Stomach (tissue), 4 donors: ENCODE measurements at regions not wholly inside any gene's neighbourhood (a gene's known extent, or its start where the extent isn't known, plus 50 kb on each side); places are given as distances from the start of the nearest gene placed in this dataset.

Experiments
- CTCF ChIP-seq, 7 experiments: fragments of 450-650 bp in 4 of 7; fragments of 200-600 bp in 3 of 7; sonication (generic) in 3 of 7; IDR thresholded peaks; one replicate each; pipeline ENCODE4 v1.5.1; 2016 to 2019; ENCODE audit warnings: antibody characterized with exemption in 7 of 7, control low read depth in 2 of 7, mild to moderate bottlenecking in 1 of 7
- EP300 ChIP-seq: sonication (generic); formaldehyde crosslinking; IDR thresholded peaks from one replicate; pipeline ENCODE4 v1.6.1; 2017; ENCODE audit warnings: antibody characterized with exemption
- POLR2A ChIP-seq, 4 donors: fragments of 450-650 bp; IDR thresholded peaks; one replicate each; pipeline ENCODE4 v1.6.1; 2016; ENCODE audit warnings: antibody characterized with exemption in 4 of 4, control low read depth in 2 of 4, mild to moderate bottlenecking in 1 of 4, moderate library complexity in 1 of 4

- TF ChIP-seq CTCF (IDR thresholded peaks at IDR 0.05): no peak
- no peak for TF ChIP-seq POLR2A (IDR thresholded peaks at IDR 0.05)
- no peak for TF ChIP-seq EP300
Measured at GRCh38 chr18:42458226-42458625, 503.2 kb downstream of the PIK3C3 start.
